ENCODE measurements at regions not wholly inside any gene's neighbourhood (a gene's known extent, or its start where the extent isn't known, plus 50 kb on each side); places are given as distances from the start of the nearest gene placed in this dataset.

DNA sequence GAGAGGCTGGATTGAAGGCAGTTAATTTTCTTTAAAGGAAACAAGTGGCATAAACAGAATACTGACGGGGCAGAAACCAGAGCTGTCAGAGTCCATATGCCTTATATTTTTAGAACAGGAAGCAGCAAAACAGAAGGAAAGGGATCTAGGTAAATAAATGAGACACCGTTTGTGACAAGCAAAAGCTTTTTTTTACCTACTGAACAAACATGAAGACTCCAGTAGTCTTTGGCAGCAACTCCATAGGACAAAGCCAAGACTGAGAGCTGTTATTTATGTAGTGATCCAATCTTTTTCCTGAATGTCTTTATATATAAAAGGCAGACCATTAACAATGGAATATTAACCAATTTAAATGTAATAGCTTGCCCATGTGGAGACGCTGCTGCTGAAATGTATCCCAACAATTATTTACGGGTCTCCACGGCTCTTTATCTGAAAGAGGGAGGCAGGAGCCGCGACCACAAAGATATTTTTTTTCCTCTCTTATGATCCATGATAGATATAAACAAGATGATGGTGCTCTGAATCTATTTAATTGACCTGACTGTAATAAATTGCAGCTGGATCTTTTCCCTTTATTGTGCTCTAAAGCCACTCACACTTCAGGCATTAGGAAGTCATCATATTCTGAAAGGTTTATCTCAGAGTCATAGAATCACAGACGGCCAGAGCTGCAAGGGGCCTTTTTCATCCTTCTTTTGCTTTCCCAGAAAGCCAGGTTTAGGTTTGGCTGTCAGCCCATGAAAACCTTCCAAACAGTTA lies 687.8 kb downstream of the EFNB2 start:
- Histone ChIP-seq H3K56ac (ENCODE audit: extremely low read depth, insufficient read depth, low read length) (no peak overlapping the region), H3K27me3 (ENCODE audit: control insufficient read depth, insufficient read depth, low read length) (no peaks in the 10 kb centered on the region; the same call in 1 of the 2 replicates), H4K91ac (ENCODE audit: insufficient read depth, low read depth, low read length) (no peak overlapping the region), H2AFZ (replicated peaks; ENCODE audit: low read length, poor library complexity) (no peak overlapping the region), H3K36me3 (ENCODE audit: control insufficient read depth, insufficient read depth, low read length) (no peaks in the 10 kb centered on the region), H3K4me1 (ENCODE audit: control insufficient read depth, insufficient read depth, low read length) (no peaks in the 10 kb centered on the region), H3K14ac (replicated peaks; ENCODE audit: low read depth, low read length) (no peak overlapping the region), H2AK5ac (ENCODE audit: low read depth, low read length) (no peak overlapping the region), H3K79me1 (ENCODE audit: low read depth in 1 of 2, low read length in 2 of 2) (no peaks in the 10 kb centered on the region), H3K4ac (ENCODE audit: low read depth, low read length) (no peak overlapping the region), H4K20me1 (ENCODE audit: insufficient read depth, low read length) (no peaks in the 10 kb centered on the region), H2BK120ac (ENCODE audit: low read depth, low read length) (no peak overlapping the region), H3K27ac (ENCODE audit: insufficient read depth, low read length) (no peak overlapping the region), H3K9me3 (ENCODE audit: control insufficient read depth, insufficient read depth, low read length) (no peaks in the 10 kb centered on the region), H2BK5ac (ENCODE audit: low read depth, low read length, poor library complexity, severe bottlenecking) (no peak overlapping the region), H2AK9ac (replicated peaks; ENCODE audit: low read depth, low read length, poor library complexity) (no peak overlapping the region), H2BK20ac (ENCODE audit: low read depth, low read length) (no peak overlapping the region), H3K9me1 (ENCODE audit: insufficient read depth, low read length) (no peaks in the 10 kb centered on the region), H2BK15ac (ENCODE audit: low read depth, low read length) (no peak overlapping the region), H3K4me2 (ENCODE audit: low read depth, low read length) (no peak overlapping the region), H4K5ac (ENCODE audit: low read depth, low read length) (no peak overlapping the region), H4K8ac (ENCODE audit: low read depth in 2 of 2, low read length in 2 of 2) (no peak overlapping the region), H3K23ac (ENCODE audit: low read depth, low read length) (no peak overlapping the region), H3K9ac (ENCODE audit: low read depth, low read length) (no peak overlapping the region), H3K18ac (ENCODE audit: low read depth, low read length) (no peak overlapping the region), H3K4me3 (ENCODE audit: insufficient read depth, low read depth, low read length) (no peak overlapping the region)
- POLR2A ChIA-PET (ENCODE audit: unreplicated experiment): no interaction called here
- peak; percentile 12 for DNase-seq
- intact Hi-C loops (cut with micrococcal nuclease) (no loop called here), in situ Hi-C loops (cut with MboI; ENCODE audit: low sequenced_read_pairs) (no loop called here), dilution Hi-C loops (cut with HindIII; ENCODE audit: low sequenced_read_pairs, unreplicated experiment) (no loop called here)
- no TSS peak for BruUV-seq (replicated peaks)
- WGBS, 2 experiments (ENCODE audit: extremely low coverage in 2 of 2, insufficient read length in 1 of 2): 0% methylated on average over 1 of the region's 8 CpGs; no CpG with 5 or more reads in 1 of the 2 experiments
- no peak for ATAC-seq (ENCODE audit: low read depth)
- TF ChIP-seq, protein P1, sequence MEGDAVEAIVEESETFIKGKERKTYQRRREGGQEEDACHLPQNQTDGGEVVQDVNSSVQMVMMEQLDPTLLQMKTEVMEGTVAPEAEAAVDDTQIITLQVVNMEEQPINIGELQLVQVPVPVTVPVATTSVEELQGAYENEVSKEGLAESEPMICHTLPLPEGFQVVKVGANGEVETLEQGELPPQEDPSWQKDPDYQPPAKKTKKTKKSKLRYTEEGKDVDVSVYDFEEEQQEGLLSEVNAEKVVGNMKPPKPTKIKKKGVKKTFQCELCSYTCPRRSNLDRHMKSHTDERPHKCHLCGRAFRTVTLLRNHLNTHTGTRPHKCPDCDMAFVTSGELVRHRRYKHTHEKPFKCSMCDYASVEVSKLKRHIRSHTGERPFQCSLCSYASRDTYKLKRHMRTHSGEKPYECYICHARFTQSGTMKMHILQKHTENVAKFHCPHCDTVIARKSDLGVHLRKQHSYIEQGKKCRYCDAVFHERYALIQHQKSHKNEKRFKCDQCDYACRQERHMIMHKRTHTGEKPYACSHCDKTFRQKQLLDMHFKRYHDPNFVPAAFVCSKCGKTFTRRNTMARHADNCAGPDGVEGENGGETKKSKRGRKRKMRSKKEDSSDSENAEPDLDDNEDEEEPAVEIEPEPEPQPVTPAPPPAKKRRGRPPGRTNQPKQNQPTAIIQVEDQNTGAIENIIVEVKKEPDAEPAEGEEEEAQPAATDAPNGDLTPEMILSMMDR (conservative IDR thresholded peaks at IDR 0.05; ENCODE audit: low read depth, low read length): no peak
- TF ChIP-seq FOS (IDR thresholded peaks at IDR 0.05; ENCODE audit: low read depth, low read length) (no peak), MAFK (IDR thresholded peaks at IDR 0.05; ENCODE audit: low read depth, low read length) (no peak), CHD1 (IDR thresholded peaks at IDR 0.05; ENCODE audit: low read depth, low read length) (no peak), RCOR1 (IDR thresholded peaks at IDR 0.05; ENCODE audit: insufficient replicate concordance, low read length) (no peak), BHLHE40 (IDR thresholded peaks at IDR 0.05; ENCODE audit: low read depth, low read length) (no peak), CEBPB (IDR thresholded peaks at IDR 0.05; ENCODE audit: low read depth, low read length) (no peak), SMC3 (IDR thresholded peaks at IDR 0.05; ENCODE audit: low read depth, low read length) (no peak), MAZ (IDR thresholded peaks at IDR 0.05; ENCODE audit: borderline replicate concordance, low read depth, low read length) (no peak), RAD21 (IDR thresholded peaks at IDR 0.05; ENCODE audit: low read length) (no peak), MXI1 (IDR thresholded peaks at IDR 0.05; ENCODE audit: borderline replicate concordance, low read depth, low read length) (no peak), POLR2A (IDR thresholded peaks at IDR 0.05; ENCODE audit: low read depth, low read length) (no peak), RFX5 (IDR thresholded peaks at IDR 0.05; ENCODE audit: low read depth, low read length) (no peak), NFE2L2 (IDR thresholded peaks at IDR 0.05; ENCODE audit: low read depth, low read length) (no peak)
- TF ChIP-seq, protein P2, sequence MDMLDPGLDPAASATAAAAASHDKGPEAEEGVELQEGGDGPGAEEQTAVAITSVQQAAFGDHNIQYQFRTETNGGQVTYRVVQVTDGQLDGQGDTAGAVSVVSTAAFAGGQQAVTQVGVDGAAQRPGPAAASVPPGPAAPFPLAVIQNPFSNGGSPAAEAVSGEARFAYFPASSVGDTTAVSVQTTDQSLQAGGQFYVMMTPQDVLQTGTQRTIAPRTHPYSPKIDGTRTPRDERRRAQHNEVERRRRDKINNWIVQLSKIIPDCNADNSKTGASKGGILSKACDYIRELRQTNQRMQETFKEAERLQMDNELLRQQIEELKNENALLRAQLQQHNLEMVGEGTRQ (IDR thresholded peaks at IDR 0.05; ENCODE audit: low read depth, low read length): no peak
- TF ChIP-seq, protein P3, sequence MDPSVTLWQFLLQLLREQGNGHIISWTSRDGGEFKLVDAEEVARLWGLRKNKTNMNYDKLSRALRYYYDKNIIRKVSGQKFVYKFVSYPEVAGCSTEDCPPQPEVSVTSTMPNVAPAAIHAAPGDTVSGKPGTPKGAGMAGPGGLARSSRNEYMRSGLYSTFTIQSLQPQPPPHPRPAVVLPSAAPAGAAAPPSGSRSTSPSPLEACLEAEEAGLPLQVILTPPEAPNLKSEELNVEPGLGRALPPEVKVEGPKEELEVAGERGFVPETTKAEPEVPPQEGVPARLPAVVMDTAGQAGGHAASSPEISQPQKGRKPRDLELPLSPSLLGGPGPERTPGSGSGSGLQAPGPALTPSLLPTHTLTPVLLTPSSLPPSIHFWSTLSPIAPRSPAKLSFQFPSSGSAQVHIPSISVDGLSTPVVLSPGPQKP (IDR thresholded peaks at IDR 0.05; ENCODE audit: borderline replicate concordance, low read depth, low read length): no peak
- CTCF ChIA-PET: interaction anchor here (1.1 kb wide), 1 partner anchor 13 kb away, joined by 3 read pairs; no protein-coding TSS in a partner anchor

Measured in IMR-90 (cell line).